Fibroblast of the aortic adventitia (primary cell): ENCODE measurements at regions not wholly inside any gene's neighbourhood (a gene's known extent, or its start where the extent isn't known, plus 50 kb on each side); places are given as distances from the start of the nearest gene placed in this dataset.

ENCODE experiments used
- DNase-seq: peaks from one replicate; pipeline ENCODE4 v3.0.0-alpha.2; 2010; ENCODE audit warnings: low read depth
- H3K4me3 ChIP-seq: 2 replicates; pipeline ENCODE4 v1.5.1; 2011; ENCODE audit warnings: low read depth, mild to moderate bottlenecking, control low read depth, low read length, moderate library complexity
- TF ChIP-seq, protein P1 (sequence below): IDR thresholded peaks from 2 replicates; pipeline ENCODE4 v1.5.1; 2011; ENCODE audit warnings: mild to moderate bottlenecking, low read length, control low read depth, inconsistent platforms; ENCODE audit not compliant: insufficient read depth

DNA sequence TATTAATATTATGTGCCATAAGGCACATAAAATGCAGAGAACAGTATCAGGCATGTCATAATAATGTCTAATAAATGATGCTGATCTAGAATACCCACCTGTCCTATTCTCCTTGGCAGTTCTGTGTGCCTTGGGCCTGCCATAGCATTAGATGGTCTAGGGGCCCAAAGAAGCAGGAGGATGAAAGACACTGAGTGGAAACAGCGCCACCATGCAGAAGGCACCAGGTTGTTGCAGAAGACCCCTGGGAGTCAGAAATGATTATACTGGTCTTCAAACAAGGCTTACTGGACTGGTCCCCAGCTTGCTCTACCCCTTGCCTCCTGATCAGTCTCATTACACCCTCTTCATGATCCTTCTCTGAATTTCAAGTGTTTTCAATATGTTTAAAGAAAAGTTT, 353.3 kb downstream of the GRIN2B start:
- DNase-seq: no peak
- TF ChIP-seq, protein P1, sequence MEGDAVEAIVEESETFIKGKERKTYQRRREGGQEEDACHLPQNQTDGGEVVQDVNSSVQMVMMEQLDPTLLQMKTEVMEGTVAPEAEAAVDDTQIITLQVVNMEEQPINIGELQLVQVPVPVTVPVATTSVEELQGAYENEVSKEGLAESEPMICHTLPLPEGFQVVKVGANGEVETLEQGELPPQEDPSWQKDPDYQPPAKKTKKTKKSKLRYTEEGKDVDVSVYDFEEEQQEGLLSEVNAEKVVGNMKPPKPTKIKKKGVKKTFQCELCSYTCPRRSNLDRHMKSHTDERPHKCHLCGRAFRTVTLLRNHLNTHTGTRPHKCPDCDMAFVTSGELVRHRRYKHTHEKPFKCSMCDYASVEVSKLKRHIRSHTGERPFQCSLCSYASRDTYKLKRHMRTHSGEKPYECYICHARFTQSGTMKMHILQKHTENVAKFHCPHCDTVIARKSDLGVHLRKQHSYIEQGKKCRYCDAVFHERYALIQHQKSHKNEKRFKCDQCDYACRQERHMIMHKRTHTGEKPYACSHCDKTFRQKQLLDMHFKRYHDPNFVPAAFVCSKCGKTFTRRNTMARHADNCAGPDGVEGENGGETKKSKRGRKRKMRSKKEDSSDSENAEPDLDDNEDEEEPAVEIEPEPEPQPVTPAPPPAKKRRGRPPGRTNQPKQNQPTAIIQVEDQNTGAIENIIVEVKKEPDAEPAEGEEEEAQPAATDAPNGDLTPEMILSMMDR: no peak

DNA sequence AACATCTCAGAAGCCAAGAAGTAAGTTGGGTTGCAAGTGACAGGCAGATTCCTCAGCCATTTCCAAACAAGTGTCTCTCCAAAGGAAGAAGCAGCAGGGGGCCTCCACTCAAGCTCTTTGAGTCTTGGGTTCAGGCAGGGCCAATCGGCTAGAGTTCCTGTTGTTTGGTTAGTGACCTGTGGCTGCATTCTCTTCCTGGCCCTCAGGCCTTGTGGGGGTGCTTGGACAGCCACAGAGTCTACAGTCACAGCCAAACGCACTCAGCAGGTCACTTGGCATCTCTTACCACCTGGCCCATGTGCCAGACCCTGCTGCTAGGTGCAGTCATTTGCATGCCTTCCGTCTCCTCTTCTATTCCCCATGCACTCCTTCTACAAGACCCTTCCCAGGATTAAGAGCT, 353.9 kb downstream of the GRIN2B start:
- DNase-seq: no peak
- H3K4me3 ChIP-seq: no peak overlapping the region
- TF ChIP-seq, protein P1: no peak

More for the DNA sequence above, 353.3 kb downstream of the GRIN2B start:
- H3K4me3 ChIP-seq: no peak overlapping the region

DNA sequence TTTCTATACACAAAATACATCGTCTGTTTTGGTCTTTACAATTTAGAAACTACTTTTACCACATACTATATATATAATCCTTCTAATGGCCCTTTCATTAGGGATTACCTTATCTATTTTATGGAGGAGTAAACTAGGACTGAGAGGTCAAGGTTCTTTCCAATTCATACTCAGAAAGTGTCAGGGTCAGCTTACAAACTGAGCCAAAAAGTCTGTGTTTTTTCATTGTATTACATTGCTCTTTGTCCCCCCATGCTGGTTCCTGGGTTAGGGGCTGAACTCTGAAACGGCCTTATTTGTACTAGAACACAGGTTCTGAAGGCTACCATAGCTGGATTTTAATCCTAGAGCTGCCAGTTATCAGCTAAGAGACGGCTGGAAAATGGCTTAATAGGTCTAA, 368.1 kb downstream of the GRIN2B start:
- H3K4me3 ChIP-seq: no peak overlapping the region
- TF ChIP-seq, protein P1: no peak
- DNase-seq: no peak

DNA sequence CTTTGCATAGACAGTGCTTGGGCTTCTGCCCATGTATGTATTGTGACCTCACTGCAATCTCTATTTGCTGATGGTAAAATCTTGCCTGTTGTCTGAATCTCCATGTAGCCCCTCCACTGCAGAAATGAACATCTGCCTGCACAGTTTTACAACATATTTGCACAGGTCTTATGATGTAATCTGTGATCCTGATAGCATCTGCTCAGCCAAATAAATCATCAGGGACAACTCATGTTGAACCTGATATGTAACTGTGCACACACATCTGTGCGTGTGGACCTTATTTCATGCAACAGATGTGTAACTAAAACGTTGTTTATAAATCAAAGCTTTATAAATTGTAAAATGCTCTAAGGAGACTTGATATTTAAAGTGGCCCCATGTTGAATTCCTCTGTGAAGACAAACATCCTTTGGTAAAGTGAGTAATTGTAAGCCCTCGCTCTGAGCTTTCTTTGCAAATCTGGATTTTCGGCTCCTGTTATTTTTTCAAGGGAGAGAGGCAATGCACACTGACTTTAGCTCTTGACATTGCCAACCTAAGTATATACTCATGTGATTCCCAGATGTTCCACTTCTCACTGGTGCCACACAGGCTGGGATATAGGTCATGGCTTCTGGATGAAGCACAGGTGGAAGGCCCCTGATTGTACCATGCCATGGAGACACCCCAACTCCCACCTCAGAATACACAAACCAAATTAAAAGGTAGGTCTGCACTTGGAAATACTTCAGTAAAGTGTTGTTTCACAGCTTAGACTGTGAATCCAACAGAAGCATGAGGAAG, 371.3 kb downstream of the GRIN2B start:
- TF ChIP-seq, protein P1: no peak
- DNase-seq: no peak
- H3K4me3 ChIP-seq: no peak overlapping the region

DNA sequence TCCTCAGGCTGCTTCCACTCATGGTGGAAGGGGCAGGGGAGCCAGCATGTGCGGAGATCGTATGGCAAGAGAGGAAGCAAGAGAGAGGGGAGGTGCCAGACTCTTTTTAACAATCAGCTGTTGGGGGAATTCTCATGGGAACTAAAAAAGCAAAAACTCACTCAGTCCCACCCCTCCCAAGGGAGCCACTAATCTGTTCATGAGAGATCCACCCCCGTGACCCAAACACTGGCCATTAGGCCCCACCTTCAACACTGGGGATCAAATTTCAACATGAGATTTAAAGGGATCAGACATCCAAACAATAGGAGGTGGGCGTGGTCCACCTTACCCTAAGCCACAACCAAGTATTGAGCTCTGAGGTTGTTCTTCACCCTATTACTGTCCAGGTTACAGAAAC, 375.1 kb downstream of the GRIN2B start:
- TF ChIP-seq, protein P1: no peak
- no peak for DNase-seq

DNA sequence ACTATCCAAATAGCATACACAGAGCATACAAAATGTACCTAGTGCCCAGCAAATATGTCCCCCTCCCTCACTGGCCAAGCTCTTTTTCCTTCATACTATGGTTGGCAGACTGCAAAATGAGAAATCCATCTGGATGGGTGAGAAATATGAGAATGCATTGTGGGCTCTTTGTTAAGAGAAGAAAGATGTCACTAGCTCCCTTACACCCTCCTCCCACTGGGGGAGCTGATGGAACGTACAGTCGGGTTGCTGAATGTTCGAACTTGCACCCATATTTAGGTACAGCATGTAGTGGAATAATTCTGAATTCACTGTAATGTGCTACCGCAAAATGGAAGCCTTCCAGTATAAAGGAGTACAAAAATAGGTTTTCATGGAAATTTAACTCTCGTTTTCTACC, 377.4 kb downstream of the GRIN2B start:
- TF ChIP-seq, protein P1: no peak
- no peak for DNase-seq
- H3K4me3 ChIP-seq: no peak overlapping the region

More for the DNA sequence above, 375.1 kb downstream of the GRIN2B start:
- H3K4me3 ChIP-seq: no peak overlapping the region

DNA sequence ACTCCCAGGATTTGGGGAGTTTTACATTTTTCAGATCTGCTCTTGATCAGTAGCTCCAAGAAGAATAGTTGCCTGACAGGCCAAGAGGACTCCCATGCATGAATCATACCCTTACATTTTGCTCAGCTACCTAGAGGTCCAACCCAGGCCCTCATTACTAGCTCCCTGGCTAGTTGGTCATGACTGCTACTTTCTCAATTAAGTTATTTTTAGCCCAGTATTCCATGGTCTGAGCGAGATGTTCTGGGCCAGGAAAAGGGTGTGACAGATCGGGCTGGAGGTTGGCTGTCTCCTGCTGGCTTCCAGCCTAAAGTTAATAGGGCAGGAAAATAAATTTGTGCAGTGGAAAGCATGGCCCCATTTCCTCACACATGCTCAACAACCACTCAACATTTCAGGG, 379.2 kb downstream of the GRIN2B start:
- peak; percentile 7 for DNase-seq
- H3K4me3 ChIP-seq: no peak overlapping the region
- TF ChIP-seq, protein P1: no peak
